Left lung (tissue), 4 donors: ENCODE measurements at regions not wholly inside any gene's neighbourhood (a gene's known extent, or its start where the extent isn't known, plus 50 kb on each side); places are given as distances from the start of the nearest gene placed in this dataset.

Source experiments
- ATAC-seq: fragments of 200-7000 bp; cut with Tn5 transposase; one replicate; pipeline ENCODE4 v1.9.1; 2020; ENCODE audit warnings: moderate library complexity
- DNase-seq, 4 donors: peaks; one replicate each; pipeline ENCODE4 v3.0.0-alpha.2; 2013 to 2020
- H3K27ac ChIP-seq, 2 donors: fragments of 200-600 bp; sonication (generic) in 1 of 2; one replicate each; pipeline versions ENCODE4 v1.5.0 to v1.8.0; 2020 to 2021
- H3K27me3 ChIP-seq, 2 donors: fragments of 200-600 bp; sonication (generic) in 1 of 2; one replicate each; pipeline versions ENCODE4 v1.5.0 to v1.8.0; 2020 to 2021
- H3K36me3 ChIP-seq, 2 donors: fragments of 200-600 bp; sonication (generic) in 1 of 2; one replicate each; pipeline versions ENCODE4 v1.5.0 to v1.8.0; 2020 to 2021
- H3K4me1 ChIP-seq, 2 donors: fragments of 200-600 bp; one replicate each; pipeline ENCODE4 v1.8.0; 2021
- H3K4me3 ChIP-seq, 2 donors: fragments of 200-600 bp; sonication (generic) in 1 of 2; one replicate each; pipeline versions ENCODE4 v1.5.0 to v1.8.0; 2020 to 2021; ENCODE audit warnings: mild to moderate bottlenecking in 1 of 2
- H3K9me3 ChIP-seq, 2 donors: fragments of 200-600 bp; sonication (generic) in 1 of 2; one replicate each; pipeline versions ENCODE4 v1.5.0 to v1.8.0; 2020 to 2021
- CTCF ChIP-seq, 2 donors: fragments of 200-600 bp; sonication (generic) in 1 of 2; IDR thresholded peaks; one replicate each; pipeline versions ENCODE4 v1.5.0 to v1.8.0; 2021; ENCODE audit warnings: antibody characterized with exemption in 2 of 2
- intact Hi-C, 2 donors: fragments of 100-400 bp; cut with DNase I; formaldehyde crosslinking; loops; one replicate each; pipeline versions ENCODE4 v1.11.2 to v1.14.2; 2022
- donor health status: DM: no; HTN: yes; CAD: no.
- donor health status: DM: no; HTN: no; CAD: no.

GRCh38 chr12:3975652-3976051 lies 102.5 kb upstream of the PARP11 start:
- Histone ChIP-seq H3K36me3 (no peaks in the 10 kb centered on the region), H3K9me3 (no peaks in the 10 kb centered on the region), H3K4me3 (no peak overlapping the region), H3K27ac (no peak overlapping the region), H3K27me3 (no peaks in the 10 kb centered on the region), H3K4me1 (no peaks in the 10 kb centered on the region)
- ATAC-seq (no peak), DNase-seq (no peak)
- intact Hi-C loops, result no loop called here
- no peak for TF ChIP-seq CTCF (IDR thresholded peaks at IDR 0.05)

GRCh38 chr12:3974883-3975282 lies 101.7 kb upstream of the PARP11 start:
- H3K27me3 ChIP-seq, result no peaks in the 10 kb centered on the region
- no peaks in the 10 kb centered on the region for H3K36me3 ChIP-seq
- intact Hi-C loops, result no loop called here
- no peak for ATAC-seq
- no peaks in the 10 kb centered on the region for H3K4me1 ChIP-seq
- H3K4me3 ChIP-seq, result no peak overlapping the region
- TF ChIP-seq CTCF (IDR thresholded peaks at IDR 0.05), result no peak
- H3K9me3 ChIP-seq, result no peaks in the 10 kb centered on the region
- no peak for DNase-seq
- no peak overlapping the region for H3K27ac ChIP-seq

GRCh38 chr12:3973973-3974644 lies 100.9 kb upstream of the PARP11 start:
- no peak for TF ChIP-seq CTCF (IDR thresholded peaks at IDR 0.05)
- no peaks in the 10 kb centered on the region for H3K9me3 ChIP-seq
- H3K4me1 ChIP-seq, result no peaks in the 10 kb centered on the region
- intact Hi-C loops, result no loop called here
- DNase-seq (no peak), ATAC-seq (no peak)
- no peaks in the 10 kb centered on the region for H3K36me3 ChIP-seq
- H3K27ac ChIP-seq, result no peak overlapping the region
- H3K4me3 ChIP-seq, result no peak overlapping the region
- H3K27me3 ChIP-seq, result no peaks in the 10 kb centered on the region

- DNase-seq (no peak), ATAC-seq (no peak)
- TF ChIP-seq CTCF (IDR thresholded peaks at IDR 0.05), result no peak
- no peaks in the 10 kb centered on the region for H3K36me3 ChIP-seq
- no peak overlapping the region for H3K27ac ChIP-seq
- H3K4me1 ChIP-seq, result no peaks in the 10 kb centered on the region
- intact Hi-C loops, result no loop called here
- H3K4me3 ChIP-seq, result no peak overlapping the region
- H3K27me3 ChIP-seq, result no peaks in the 10 kb centered on the region
- no peaks in the 10 kb centered on the region for H3K9me3 ChIP-seq
Measured at GRCh38 chr12:3973269-3973884, 100.2 kb upstream of the PARP11 start.

- Histone ChIP-seq H3K27me3 (no peaks in the 10 kb centered on the region), H3K36me3 (no peaks in the 10 kb centered on the region), H3K9me3 (no peaks in the 10 kb centered on the region), H3K27ac (no peak overlapping the region), H3K4me1 (no peaks in the 10 kb centered on the region), H3K4me3 (no peak overlapping the region)
- ATAC-seq, result no peak
- intact Hi-C loops, result no loop called here
- no peak for TF ChIP-seq CTCF (IDR thresholded peaks at IDR 0.05)
- DNase-seq, result no peak
Measured at GRCh38 chr12:3972576-3972975, 99.4 kb upstream of the PARP11 start.
